Inflammatory macrophage (primary cell): ENCODE measurements at regions not wholly inside any gene's neighbourhood (a gene's known extent, or its start where the extent isn't known, plus 50 kb on each side); places are given as distances from the start of the nearest gene placed in this dataset.

Source experiments
- DNase-seq, 2 donors: peaks; one replicate each; pipeline ENCODE4 v3.0.0-alpha.2; 2020 to 2022

DNA sequence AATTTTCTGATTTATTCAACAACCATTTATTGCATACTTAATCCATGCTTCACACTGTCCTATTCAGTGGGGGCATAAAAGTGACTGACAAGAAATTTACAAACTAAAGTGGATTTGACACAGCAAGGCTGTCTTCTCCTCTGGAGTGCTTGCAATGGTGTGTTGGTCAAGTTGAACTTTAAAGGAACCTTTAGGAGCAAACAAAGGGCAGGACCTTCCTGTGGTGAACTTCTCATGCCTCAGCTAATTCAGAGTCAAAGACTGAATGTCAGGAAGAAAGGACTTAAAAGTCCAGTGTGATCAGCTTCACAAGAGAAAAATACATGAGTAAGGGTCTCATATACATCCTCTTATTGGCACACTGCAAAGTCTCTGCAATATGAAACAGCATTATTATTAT lies 60.8 kb upstream of the TENT5A start:
- peak; percentile 54 to 66 for DNase-seq

DNA sequence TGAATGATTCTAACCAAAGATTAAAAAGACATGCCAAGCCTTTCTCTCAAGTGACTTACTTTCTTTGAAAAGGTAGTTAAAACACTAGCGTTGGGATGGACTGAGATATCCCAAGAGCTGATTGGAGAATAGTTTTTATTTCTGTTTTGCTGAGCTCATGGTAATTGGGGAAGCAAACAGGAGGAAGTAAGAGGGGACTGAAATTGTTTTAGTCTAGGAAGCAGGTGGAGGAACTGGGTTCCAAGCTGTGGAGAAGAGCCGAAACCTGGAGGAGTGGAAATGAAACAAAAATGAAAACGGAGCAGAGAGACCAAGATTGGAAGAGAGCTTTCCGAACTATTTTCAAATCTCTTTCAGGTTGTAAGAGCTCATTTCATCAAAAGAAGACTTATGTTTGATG lies 59.9 kb upstream of the TENT5A start:
- peak; percentile 64 to 68 for DNase-seq

DNA sequence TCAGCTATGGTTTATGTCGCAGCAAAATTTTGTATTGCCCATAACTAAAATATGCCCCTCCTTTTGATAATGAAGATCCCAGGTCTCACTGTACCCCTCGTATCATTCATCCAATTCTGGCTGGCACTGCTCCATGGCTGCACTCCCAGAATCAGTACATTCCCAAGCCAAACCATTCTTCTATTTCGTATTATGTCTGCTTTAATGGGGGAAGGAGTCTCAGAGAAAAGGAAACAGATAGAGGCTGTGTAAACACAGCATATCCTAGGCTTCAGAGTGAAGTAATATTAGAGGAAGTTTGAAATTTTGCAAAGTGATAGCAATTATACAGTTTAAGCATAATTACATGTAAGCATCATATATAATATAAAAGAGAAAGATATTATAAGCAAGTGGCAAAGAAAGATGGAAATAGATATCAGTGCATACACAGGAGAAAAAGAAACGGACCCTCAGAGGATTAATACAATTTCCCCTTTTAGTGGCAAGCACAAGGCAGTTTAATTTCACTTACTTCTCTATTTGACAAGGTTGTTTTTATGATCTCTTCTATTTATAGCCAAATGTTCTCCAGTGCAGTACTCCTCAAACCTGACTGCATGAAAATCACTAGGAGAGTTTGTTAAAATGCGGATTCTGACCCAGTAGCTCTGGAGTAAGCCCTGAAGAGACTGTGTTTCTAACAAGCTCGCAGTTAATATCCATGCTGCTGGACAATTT lies 56.5 kb upstream of the TENT5A start:
- peak; percentile 41 to 79 for DNase-seq

DNA sequence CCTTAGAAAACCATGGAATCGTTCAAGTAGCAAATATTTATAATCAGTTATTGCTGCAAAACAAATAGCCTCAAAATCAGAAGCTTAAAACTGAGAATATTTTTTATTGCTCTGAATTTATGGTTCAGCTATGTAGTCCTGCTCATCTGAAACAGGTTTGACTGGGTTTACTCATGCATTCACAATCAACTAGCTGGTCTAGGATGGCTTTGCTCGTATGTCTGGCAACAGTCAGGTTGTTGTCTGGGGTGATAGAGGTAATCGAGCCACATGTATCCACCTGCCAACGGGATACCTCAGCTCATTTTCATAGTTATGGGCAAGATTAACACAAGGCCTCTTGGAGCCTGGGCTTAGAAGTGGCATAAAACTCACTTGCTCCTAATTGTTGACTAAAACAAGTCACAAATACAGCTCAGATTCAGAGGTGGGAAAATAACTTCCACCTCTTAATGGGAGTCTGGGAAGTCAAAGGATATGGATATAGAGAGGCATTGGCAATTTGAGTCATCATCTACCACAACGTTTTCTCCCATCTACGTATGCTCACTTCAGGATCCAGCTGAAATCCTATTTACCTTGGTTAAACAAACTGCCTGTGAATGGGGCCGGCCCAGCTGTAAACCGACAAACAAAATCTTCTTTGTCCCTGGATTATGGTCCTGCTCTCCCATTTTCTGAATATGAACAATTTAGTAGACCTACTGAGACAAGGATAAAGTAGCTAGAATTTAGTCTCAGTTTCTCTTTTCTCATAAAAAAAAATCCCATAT lies 54.5 kb upstream of the TENT5A start:
- no peak for DNase-seq

DNA sequence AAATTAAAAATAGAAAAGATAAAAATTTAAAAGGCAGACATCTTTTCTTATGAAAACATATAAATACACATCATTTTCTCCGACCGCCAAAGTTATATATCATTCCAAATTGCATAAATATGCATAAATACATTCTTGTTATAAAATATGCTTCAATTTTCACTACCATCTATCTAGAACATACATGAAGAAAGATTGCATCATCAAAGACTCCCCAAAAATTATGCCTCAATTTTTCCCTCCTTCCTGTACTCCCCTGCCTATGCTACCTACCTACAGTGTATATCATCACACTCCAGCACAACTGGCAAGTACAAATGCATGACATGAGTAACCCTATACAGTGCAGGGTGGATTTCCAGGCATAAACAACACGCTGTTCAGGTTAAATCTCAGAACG lies 49.9 kb upstream of the TENT5A start:
- DNase-seq: no peak
